Dermis microvascular lymphatic vessel endothelial cell (primary cell): ENCODE measurements at regions not wholly inside any gene's neighbourhood (a gene's known extent, or its start where the extent isn't known, plus 50 kb on each side); places are given as distances from the start of the nearest gene placed in this dataset.
"Not testable (repeated sequence)": the region's sequence is repeated elsewhere in the genome, so short reads cannot be mapped to it uniquely, and the experiment has no call there.

Experiments used
- DNase-seq, 2 donors: peaks; one replicate each; pipeline versions ENCODE4 v3.0.0 to v3.0.0-alpha.2; 2010; ENCODE audit warnings: low read depth in 2 of 2

GRCh38 chr6:90463359-90463758 is 123.5 kb downstream of the MAP3K7 start:
- no peak for DNase-seq

- DNase-seq, result no peak
Observed at GRCh38 chr6:90462102-90462501, 124.8 kb downstream of the MAP3K7 start.

- DNase-seq, result no peak
Observed at GRCh38 chr6:90461383-90461782, 125.5 kb downstream of the MAP3K7 start.

- DNase-seq, result no peak
Observed at GRCh38 chr6:90460051-90460450, 126.8 kb downstream of the MAP3K7 start.

GRCh38 chr6:90459225-90459758 is 127.6 kb downstream of the MAP3K7 start:
- DNase-seq, result no peak

- no peak for DNase-seq
Observed at GRCh38 chr6:90458353-90459224, 128.3 kb downstream of the MAP3K7 start.

GRCh38 chr6:90457867-90458259 is 129.0 kb downstream of the MAP3K7 start:
- DNase-seq, result no peak

- DNase-seq, result not testable (repeated sequence)
Observed at GRCh38 chr6:90456997-90457866, 129.6 kb downstream of the MAP3K7 start.

GRCh38 chr6:90456001-90456400 is 130.9 kb downstream of the MAP3K7 start:
- DNase-seq, result no peak

- DNase-seq, result no peak
Observed at GRCh38 chr6:90454836-90455427, 131.9 kb downstream of the MAP3K7 start.

- DNase-seq, result no peak
Observed at GRCh38 chr6:90450268-90450953, 136.5 kb downstream of the MAP3K7 start.

GRCh38 chr6:90449311-90449710 is 137.6 kb downstream of the MAP3K7 start:
- no peak for DNase-seq

GRCh38 chr6:90448836-90449235 is 138.0 kb downstream of the MAP3K7 start:
- DNase-seq, result no peak

- peak; percentile 45 to 50 for DNase-seq
Observed at GRCh38 chr6:90446164-90446563, 140.7 kb downstream of the MAP3K7 start.

GRCh38 chr6:90445533-90446108 is 141.3 kb downstream of the MAP3K7 start:
- no peak for DNase-seq

- DNase-seq, result no peak
Observed at GRCh38 chr6:90444160-90444714, 142.6 kb downstream of the MAP3K7 start.

- no peak for DNase-seq
Observed at GRCh38 chr6:90442366-90442765, 144.5 kb downstream of the MAP3K7 start.

- no peak for DNase-seq
Observed at GRCh38 chr6:90440586-90441283, 144.1 kb upstream of the BACH2 start.

GRCh38 chr6:90439586-90439985 is 142.9 kb upstream of the BACH2 start:
- no peak for DNase-seq

GRCh38 chr6:90436403-90436802 is 139.8 kb upstream of the BACH2 start:
- no peak for DNase-seq
